MM.1S (cell line): ENCODE measurements at regions not wholly inside any gene's neighbourhood (a gene's known extent, or its start where the extent isn't known, plus 50 kb on each side); places are given as distances from the start of the nearest gene placed in this dataset.

Experiments used
- DNase-seq: peaks from one replicate; pipeline ENCODE4 v3.0.0-alpha.2; 2015
- H2AFZ ChIP-seq: fragments of 300-600 bp; sonication (generic); 2 replicates; pipeline ENCODE4 v1.6.0; 2016; ENCODE audit warnings: antibody characterized with exemption, low read length
- H3F3A ChIP-seq: fragments of 300-600 bp; sonication (generic); 2 replicates; pipeline ENCODE4 v1.6.1; 2016; ENCODE audit warnings: mild to moderate bottlenecking, antibody characterized with exemption, low read length, moderate library complexity, mixed read lengths; ENCODE audit not compliant: insufficient read depth
- H3K27ac ChIP-seq: fragments of 300-600 bp; sonication (generic); 2 replicates; pipeline ENCODE4 v1.5.1; 2016; ENCODE audit warnings: mild to moderate bottlenecking, low read length
- H3K27me3 ChIP-seq: fragments of 300-600 bp; sonication (generic); replicated peaks from 2 replicates; pipeline ENCODE4 v1.6.0; 2016; ENCODE audit warnings: low read length; ENCODE audit not compliant: insufficient read depth
- H3K36me3 ChIP-seq: fragments of 300-600 bp; sonication (generic); replicated peaks from 2 replicates; pipeline ENCODE4 v1.6.1; 2016; ENCODE audit warnings: mild to moderate bottlenecking, low read length, mixed read lengths; ENCODE audit not compliant: insufficient read depth
- H3K4me1 ChIP-seq: fragments of 300-600 bp; sonication (generic); 2 replicates; pipeline ENCODE4 v1.6.1; 2016; ENCODE audit warnings: low read length, mixed read lengths
- H3K4me2 ChIP-seq: fragments of 300-600 bp; sonication (generic); 2 replicates; pipeline ENCODE4 v1.6.0; 2016; ENCODE audit warnings: low read depth, low read length
- H3K4me3 ChIP-seq: fragments of 300-600 bp; sonication (generic); 2 replicates; pipeline ENCODE4 v1.5.1; 2016; ENCODE audit warnings: low read length, mixed read lengths
- H3K79me2 ChIP-seq: fragments of 300-600 bp; sonication (generic); 2 replicates; pipeline ENCODE4 v1.6.1; 2016; ENCODE audit warnings: mixed run types, low read length, mixed read lengths
- H3K9ac ChIP-seq: fragments of 300-600 bp; sonication (generic); 2 replicates; pipeline ENCODE4 v1.6.1; 2016; ENCODE audit warnings: low read length, mixed read lengths
- H3K9me2 ChIP-seq: fragments of 300-600 bp; sonication (generic); replicated peaks from 2 replicates; pipeline ENCODE4 v1.6.1; 2016; ENCODE audit warnings: mild to moderate bottlenecking, low read length, mixed read lengths; ENCODE audit not compliant: insufficient read depth
- H3K9me3 ChIP-seq: fragments of 300-600 bp; sonication (generic); replicated peaks from 2 replicates; pipeline ENCODE4 v1.6.1; 2016; ENCODE audit warnings: mild to moderate bottlenecking, low read length, mixed read lengths; ENCODE audit not compliant: insufficient read depth
- H4K20me1 ChIP-seq: fragments of 300-600 bp; sonication (generic); 2 replicates; pipeline ENCODE4 v1.6.1; 2016; ENCODE audit warnings: mild to moderate bottlenecking, low read length, moderate library complexity, mixed read lengths; ENCODE audit not compliant: insufficient read depth
- CTCF ChIP-seq: fragments of 300-600 bp; sonication (generic); IDR thresholded peaks from 2 replicates; pipeline ENCODE4 v1.5.1; 2016; ENCODE audit warnings: antibody characterized with exemption, low read length, mixed read lengths
- EZH2 ChIP-seq: fragments of 300-600 bp; sonication (generic); optimal IDR thresholded peaks from 2 replicates; pipeline ENCODE3; 2017; ENCODE audit warnings: low read depth, mild to moderate bottlenecking, antibody characterized with exemption, low read length, mixed read lengths
- EZH2phosphoT487 ChIP-seq: fragments of 300-600 bp; sonication (generic); IDR thresholded peaks from 2 replicates; pipeline ENCODE4 v1.6.1; 2018; ENCODE audit warnings: antibody characterized with exemption, low read length

DNA sequence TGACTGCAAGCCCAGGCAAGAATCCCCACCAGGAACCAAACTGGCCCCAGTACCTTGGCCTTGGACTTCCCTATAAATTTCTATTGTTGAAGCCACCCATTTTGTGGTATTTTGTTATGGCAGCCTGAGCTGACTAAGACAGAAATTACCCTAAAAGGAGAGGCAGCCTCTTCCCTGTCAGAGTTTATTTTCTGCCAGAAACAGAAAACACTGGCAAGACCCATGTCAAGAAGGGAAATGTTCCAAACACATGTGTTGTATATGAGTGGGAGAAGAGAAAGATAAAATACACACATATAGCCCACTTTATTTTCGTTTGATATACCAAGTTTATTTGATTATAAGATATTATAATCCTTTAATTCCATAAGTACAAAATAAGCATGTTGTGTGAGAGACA, 225.1 kb upstream of the FSHR start:
- H3K27ac ChIP-seq, result no peak overlapping the region
- no peaks in the 10 kb centered on the region for H3K9me3 ChIP-seq
- H3F3A ChIP-seq, result no peaks in the 10 kb centered on the region
- DNase-seq, result no peak
- H3K4me1 ChIP-seq, result no peaks in the 10 kb centered on the region
- no peaks in the 10 kb centered on the region for H4K20me1 ChIP-seq
- no peaks in the 10 kb centered on the region for H3K27me3 ChIP-seq
- H3K9me2 ChIP-seq, result no peaks in the 10 kb centered on the region
- H2AFZ ChIP-seq, result no peak overlapping the region
- H3K4me2 ChIP-seq, result no peak overlapping the region
- no peak overlapping the region for H3K9ac ChIP-seq
- H3K36me3 ChIP-seq, result no peaks in the 10 kb centered on the region
- H3K79me2 ChIP-seq, result no peaks in the 10 kb centered on the region
- TF ChIP-seq EZH2 (no peak), CTCF (no peak), EZH2phosphoT487 (no peak)
- H3K4me3 ChIP-seq, result no peak overlapping the region

DNA sequence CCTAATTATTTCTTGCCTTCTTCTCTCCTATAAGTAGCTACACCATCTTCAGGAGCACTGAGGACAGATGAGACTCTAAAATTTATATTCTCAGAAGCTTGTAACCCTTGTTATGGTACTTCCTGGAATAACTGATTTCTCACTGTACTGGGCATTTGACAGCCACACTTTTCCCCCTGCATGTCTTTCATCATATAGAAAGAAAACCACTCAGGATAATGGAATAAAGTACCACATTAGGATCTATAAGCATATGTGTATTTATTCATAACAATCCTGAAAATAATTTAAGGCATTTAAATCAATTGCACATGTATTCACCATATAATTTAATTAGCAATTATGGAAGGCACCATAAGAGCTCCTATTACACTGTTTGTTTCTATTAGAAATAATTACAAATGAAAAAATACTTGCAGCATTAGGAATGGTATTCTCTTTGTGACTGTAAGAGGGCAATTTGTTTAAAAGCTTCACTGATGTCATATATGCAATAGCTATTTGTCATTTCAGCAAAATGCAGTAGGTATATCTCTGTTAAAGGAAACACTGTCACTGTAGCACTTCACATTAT, 216.9 kb upstream of the FSHR start:
- H3K36me3 ChIP-seq, result no peaks in the 10 kb centered on the region
- no peaks in the 10 kb centered on the region for H3K27me3 ChIP-seq
- H3K9me3 ChIP-seq, result no peaks in the 10 kb centered on the region
- DNase-seq, result no peak
- H3K9me2 ChIP-seq, result no peaks in the 10 kb centered on the region
- TF ChIP-seq EZH2phosphoT487 (no peak), CTCF (no peak), EZH2 (no peak)
- no peak overlapping the region for H3K4me2 ChIP-seq
- no peaks in the 10 kb centered on the region for H3K79me2 ChIP-seq
- no peak overlapping the region for H2AFZ ChIP-seq
- H3F3A ChIP-seq, result no peaks in the 10 kb centered on the region
- no peaks in the 10 kb centered on the region for H3K4me1 ChIP-seq
- H3K27ac ChIP-seq, result no peak overlapping the region
- no peak overlapping the region for H3K4me3 ChIP-seq
- no peak overlapping the region for H3K9ac ChIP-seq
- H4K20me1 ChIP-seq, result no peaks in the 10 kb centered on the region

GRCh38 chr2:49369650-49370049, 215.3 kb upstream of the FSHR start:
- no peaks in the 10 kb centered on the region for H3K79me2 ChIP-seq
- H3K9me3 ChIP-seq, result no peaks in the 10 kb centered on the region
- no peaks in the 10 kb centered on the region for H3K4me1 ChIP-seq
- H3K36me3 ChIP-seq, result no peaks in the 10 kb centered on the region
- no peaks in the 10 kb centered on the region for H4K20me1 ChIP-seq
- H3K9ac ChIP-seq, result no peak overlapping the region
- H3K27ac ChIP-seq, result no peak overlapping the region
- no peak for DNase-seq
- no peaks in the 10 kb centered on the region for H3K27me3 ChIP-seq
- H3K4me3 ChIP-seq, result no peak overlapping the region
- H3K4me2 ChIP-seq, result no peak overlapping the region
- no peaks in the 10 kb centered on the region for H3K9me2 ChIP-seq
- H2AFZ ChIP-seq, result no peak overlapping the region
- no peaks in the 10 kb centered on the region for H3F3A ChIP-seq
- no peak for TF ChIP-seq EZH2
- no peak for TF ChIP-seq EZH2phosphoT487
- no peak for TF ChIP-seq CTCF
